Effector CD8-positive, alpha-beta T cell (primary cell): ENCODE measurements at regions not wholly inside any gene's neighbourhood (a gene's known extent, or its start where the extent isn't known, plus 50 kb on each side); places are given as distances from the start of the nearest gene placed in this dataset.

Experiments used
- DNase-seq: peaks from one replicate; lab custom pipeline; 2025; lab: John Stamatoyannopoulos, UW

DNA sequence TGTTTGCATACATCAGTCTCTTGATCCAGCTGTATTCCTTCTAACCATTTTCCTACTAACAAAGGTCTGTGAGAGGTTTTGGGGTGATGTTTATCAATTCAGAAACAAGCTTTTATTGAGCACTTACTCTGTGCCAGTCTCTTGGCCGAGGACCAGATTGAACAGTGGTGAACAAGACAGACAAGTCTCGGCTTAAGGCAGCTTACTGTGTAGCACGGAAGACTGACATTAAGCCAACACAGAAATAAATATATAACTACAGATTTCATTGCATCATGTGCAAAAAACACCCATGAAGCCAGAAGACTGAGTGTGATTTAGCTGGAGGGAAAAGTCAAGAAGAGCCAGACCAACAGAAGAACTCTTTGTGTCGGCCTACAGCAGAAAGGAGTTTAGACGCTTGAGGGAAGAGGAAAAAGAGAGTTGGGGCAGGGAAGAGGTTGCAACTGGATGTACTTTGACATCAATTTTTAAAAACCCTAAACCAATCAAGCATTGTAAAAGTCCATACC is 549.6 kb upstream of the CITED2 start:
- DNase-seq: no peak

DNA sequence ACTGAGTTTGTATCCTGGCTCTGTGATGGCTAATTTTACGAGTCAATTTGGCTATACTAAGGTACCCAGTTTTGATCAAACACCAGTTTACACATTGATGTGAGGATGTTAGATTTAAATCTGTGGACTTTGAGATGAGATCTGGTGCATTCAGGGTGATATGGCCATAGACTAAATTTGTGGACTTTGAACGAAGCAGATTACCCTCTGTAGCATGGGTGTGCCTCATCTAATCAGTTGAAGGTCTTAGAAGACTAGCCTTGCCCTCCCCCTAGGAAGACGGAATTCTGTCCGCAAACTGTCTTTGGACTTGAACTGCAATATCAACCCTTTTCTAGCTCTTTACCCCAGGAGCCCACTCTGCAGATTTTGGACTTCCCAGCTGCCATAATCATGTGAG is 547.8 kb upstream of the CITED2 start:
- DNase-seq: no peak

- DNase-seq: no peak
These were observed 546.3 kb upstream of the CITED2 start for GRCh38 chr6:139920776-139921100.

DNA sequence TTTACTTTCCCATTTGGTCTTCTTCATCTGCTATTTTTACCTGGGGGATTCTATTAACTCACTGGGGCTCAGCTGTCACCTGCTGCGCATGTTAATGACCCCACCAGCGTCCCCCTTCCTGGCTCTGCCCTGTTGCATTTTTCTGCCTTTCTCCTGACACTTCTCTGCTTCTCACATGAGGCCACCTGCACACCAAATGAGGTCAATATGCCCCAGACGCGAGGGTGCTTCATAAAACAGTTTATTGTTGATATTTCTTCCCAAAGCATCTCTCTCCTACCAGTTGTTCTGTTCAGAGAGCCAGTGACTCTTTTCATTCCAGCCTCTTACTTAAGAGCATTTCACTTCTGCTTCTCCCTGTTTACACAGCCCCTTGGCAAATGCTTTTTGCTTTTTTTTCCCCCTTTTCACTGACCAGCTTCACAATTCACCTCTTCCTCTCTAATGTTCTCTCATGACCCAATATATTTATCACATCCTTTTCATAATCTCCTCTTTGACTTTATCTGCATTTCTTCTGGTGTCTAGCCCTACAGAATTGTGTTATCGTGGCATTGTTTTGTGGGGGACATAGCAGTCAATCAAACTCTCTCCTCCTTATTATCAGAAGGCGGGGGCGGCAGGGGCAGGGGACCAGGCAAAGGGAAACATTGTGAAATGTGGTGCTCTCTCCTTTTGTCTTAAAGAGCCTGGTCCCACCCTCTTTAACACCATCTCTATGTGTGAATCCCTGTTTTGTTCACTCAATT is 545.8 kb upstream of the CITED2 start:
- DNase-seq: no peak

DNA sequence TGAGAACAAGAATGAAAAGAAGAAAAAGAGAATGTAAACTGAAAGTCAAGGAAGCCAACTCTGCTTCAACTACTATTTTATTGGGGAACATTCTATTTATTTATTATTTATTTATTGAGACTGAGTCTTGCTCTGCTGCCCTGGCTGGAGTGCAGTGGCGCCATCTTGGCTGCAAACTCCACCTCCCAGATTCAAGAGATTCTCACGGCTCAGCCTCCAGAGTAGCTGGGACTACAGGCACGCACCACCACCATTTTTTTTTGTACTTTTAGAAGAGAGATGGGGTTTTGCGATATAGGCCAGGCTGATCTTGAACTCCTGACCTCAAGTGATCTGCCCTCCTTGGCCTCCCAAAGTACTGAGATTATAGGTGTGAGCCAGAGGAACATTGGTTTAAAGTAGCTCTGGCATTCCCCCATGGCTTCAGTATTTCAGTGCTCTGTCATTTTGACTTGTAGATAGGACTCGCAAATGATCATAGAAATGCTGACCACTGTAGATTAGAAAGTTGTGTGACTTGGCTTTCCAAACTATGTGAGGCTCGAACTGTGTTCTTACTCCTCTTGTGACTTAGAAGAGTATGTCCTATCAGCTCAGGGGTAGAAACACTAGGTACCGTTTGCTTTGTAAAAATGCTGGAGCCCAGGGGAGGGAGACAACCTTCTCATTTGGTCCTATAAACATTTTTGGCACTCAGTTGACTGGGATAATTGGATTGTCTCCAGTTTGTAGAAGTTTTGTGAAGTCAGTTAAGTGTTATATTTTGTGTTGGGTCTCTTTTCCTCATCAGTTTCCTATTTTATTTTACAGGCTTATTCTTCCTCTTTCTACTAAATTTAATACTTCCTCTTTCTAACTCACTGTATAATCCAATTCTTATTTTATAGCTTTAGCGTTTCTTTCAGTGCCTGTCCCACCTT is 544.9 kb upstream of the CITED2 start:
- DNase-seq: no peak

- no peak for DNase-seq
These were observed 543.6 kb upstream of the CITED2 start for GRCh38 chr6:139917951-139918630.

GRCh38 chr6:139914910-139915309 is 540.5 kb upstream of the CITED2 start:
- no peak for DNase-seq

GRCh38 chr6:139912735-139913400 is 538.4 kb upstream of the CITED2 start:
- no peak for DNase-seq

GRCh38 chr6:139909992-139910391 is 535.5 kb upstream of the CITED2 start:
- DNase-seq: no peak

DNA sequence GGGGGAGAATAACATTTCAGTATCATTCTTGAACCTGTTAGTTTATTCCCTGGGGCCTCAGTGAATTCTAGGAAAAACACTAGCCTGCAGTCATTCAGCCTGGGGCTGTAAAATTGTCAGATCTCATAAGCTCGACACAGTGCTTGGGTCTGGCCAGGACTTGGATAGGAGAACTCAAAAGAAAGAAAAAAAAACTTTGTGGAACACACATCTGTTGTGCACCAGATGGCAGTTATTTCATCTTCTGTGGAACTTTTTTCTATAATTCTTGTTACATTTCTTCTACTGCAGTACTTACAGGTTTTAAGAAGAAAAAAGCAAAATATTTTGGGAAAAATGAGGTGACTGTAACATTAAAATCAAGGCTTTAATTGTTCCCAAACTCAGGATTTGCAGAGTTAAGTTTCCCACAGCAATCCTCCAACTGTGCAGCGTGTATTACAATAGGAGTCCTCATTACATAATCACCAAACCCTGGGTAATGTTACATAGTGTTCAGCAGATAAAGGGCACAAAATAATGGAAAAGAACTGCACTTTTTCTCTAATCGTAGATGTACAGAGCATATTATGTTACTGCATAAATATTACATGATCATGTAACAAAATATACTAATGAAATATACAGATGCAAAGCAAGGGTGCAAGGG is 531.1 kb upstream of the CITED2 start:
- DNase-seq: no peak

DNA sequence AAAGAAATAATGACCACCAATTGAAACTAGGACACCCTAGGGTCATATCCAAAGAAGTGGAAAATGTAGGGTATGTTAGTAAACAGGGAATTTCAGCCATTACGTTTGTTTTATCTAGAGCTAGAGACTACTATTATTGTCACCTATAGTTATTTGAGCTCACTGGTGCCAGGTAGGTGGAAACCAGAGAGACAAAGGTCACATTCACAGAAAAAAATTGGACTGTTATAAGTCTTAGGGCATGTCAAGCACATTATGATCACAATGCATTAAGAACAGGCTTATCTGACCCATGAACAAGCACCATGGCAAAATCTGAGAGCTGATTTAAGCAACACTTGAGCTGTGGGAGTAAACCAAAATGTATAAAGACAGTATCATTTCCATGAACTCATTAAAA is 530.1 kb upstream of the CITED2 start:
- no peak for DNase-seq

GRCh38 chr6:139904158-139904533 is 529.7 kb upstream of the CITED2 start:
- DNase-seq: no peak

GRCh38 chr6:139903411-139904157 is 529.1 kb upstream of the CITED2 start:
- no peak for DNase-seq

GRCh38 chr6:139895205-139895793 is 520.9 kb upstream of the CITED2 start:
- no peak for DNase-seq

DNA sequence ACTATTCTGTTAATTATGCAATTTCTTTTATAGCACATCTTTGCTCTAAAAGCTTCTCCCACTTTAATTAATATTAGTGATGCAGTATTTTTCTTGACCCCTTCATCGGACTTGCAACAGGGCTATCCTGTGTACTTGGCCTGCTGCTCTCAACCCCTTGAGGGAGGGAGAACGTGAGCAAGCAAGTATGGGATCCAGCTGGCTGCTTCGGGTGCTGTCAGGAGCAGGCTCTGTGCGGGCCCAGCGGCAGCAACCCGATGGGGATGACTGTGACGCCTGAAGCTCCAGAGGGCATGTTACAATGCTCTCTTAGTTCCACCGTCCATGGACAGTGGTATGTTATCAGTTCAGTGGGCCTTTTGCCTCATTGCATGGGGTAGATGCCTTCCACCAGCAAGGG is 519.8 kb upstream of the CITED2 start:
- DNase-seq: no peak

DNA sequence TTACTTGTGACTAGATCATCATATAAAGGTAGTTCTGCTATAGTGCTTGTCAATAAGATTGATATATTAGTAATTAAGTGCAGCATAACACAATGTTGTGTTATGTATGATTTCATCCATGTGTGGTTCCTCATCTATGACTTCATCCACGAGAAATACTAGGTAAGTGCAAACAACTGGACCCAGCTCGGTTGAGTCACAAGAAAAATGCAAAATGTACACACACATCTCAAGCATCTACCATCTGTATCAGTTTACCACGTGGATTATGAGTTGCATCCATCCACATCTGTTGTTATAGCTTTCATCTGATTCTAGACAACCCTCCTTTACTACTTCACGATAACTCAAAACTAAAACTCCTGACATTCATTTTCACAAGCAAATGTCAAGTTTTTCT is 517.0 kb upstream of the CITED2 start:
- DNase-seq: no peak

GRCh38 chr6:139888681-139889122 is 514.3 kb upstream of the CITED2 start:
- DNase-seq: no peak

DNA sequence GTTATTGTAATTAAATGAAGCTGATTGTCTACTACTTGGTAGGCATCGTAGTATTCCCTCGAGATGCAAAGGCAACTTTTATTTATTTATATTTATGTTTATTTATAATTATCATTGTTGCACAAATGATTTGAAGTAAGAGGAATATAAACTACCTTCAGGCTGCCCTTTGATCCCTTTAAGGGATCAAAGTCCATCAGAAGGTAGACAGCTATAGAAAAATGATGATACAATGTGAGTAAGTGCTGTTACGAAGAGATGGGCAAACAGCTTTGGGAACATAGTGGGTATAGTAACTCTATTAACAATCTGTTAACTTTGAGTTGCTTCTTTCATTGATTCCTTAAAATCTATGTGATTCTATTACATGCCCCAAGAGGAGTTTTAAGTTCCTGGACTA is 512.8 kb upstream of the CITED2 start:
- DNase-seq: no peak

DNA sequence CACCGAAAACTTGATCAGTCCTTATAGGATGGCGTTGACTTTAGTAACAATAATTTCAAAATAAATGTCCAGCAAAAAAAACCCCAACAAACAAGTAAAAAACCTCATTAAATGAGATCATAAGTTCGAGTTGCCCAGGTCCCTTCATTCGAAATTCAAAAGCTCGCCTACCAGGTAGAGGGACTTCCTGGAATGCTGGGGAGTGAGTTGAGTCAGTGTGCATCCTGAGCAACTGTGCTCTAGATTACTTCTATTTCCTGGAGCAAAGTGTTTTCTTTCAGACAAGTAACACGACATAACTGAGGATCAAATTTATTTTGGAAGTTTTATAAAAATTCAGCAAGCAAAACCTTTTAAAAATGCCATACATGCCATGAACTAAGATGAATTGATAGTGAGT is 511.9 kb upstream of the CITED2 start:
- DNase-seq: no peak

- DNase-seq: no peak
These were observed 511.5 kb upstream of the CITED2 start for GRCh38 chr6:139885909-139886308.
